ENCODE measurements at regions not wholly inside any gene's neighbourhood (a gene's known extent, or its start where the extent isn't known, plus 50 kb on each side); places are given as distances from the start of the nearest gene placed in this dataset.

GRCh38 chr10:120396228-120396627 lies 60.8 kb upstream of the PLPP4 start:
- Mint-ChIP-seq H3K4me3 (no peak overlapping the region), H3K27ac (no peak overlapping the region), H3K9me3 (ENCODE audit: insufficient read depth) (no peaks in the 10 kb centered on the region), H3K27me3 (peaks cover 19% of the 10 kb centered on the region), H3K4me1 (no peaks in the 10 kb centered on the region)
- Histone ChIP-seq H2AFZ (ENCODE audit: insufficient read depth, low read depth, low read length, poor library complexity, severe bottlenecking) (no peak overlapping the region), H3K4me3 (ENCODE audit: control extremely low read depth in 1 of 5, extremely low read depth in 1 of 5, insufficient read depth in 1 of 5, low read depth in 2 of 5, low read length in 4 of 5) (no peak overlapping the region), H3K4me1 (ENCODE audit: control insufficient read depth in 2 of 2, insufficient read depth in 2 of 2, low read length in 2 of 2) (no peaks in the 10 kb centered on the region), H3K79me2 (ENCODE audit: control insufficient read depth, insufficient read depth, low read length) (no peaks in the 10 kb centered on the region), H3K9me3 (ENCODE audit: control extremely low read depth in 1 of 3, control insufficient read depth in 2 of 3, insufficient read depth in 1 of 3, low read length in 2 of 3) (no peaks in the 10 kb centered on the region), H4K20me1 (ENCODE audit: control insufficient read depth, insufficient read depth, low read length, poor library complexity, severe bottlenecking) (no peaks in the 10 kb centered on the region), H3K27ac (ENCODE audit: low read length in 2 of 2) (no peak overlapping the region), H3K9ac (ENCODE audit: low read length) (no peak overlapping the region), H3K4me2 (replicated peaks; ENCODE audit: low read depth, low read length, poor library complexity, severe bottlenecking) (no peak overlapping the region), H3K36me3 (replicated peaks in 1 of 2; ENCODE audit: control extremely low read depth in 1 of 2, control insufficient read depth in 1 of 2, extremely low read depth in 1 of 2, insufficient read depth in 2 of 2, low read length in 1 of 2) (no peaks in the 10 kb centered on the region), H3K27me3 (replicated peaks in 1 of 4; ENCODE audit: control extremely low read depth in 1 of 4, control insufficient read depth in 3 of 4, insufficient read depth in 4 of 4, low read length in 3 of 4) (no peaks in the 10 kb centered on the region)
- intact Hi-C loops (cut with micrococcal nuclease) = no loop called here
- CTCF ChIA-PET = no interaction called here
- POLR2A ChIA-PET = no interaction called here
- WGBS (ENCODE audit: insufficient coverage) = 94% methylated on average over 5 of the region's 6 CpGs
- TF ChIP-seq CTCF (IDR thresholded peaks at IDR 0.05) (no peak), EZH2 (IDR thresholded peaks at IDR 0.05; ENCODE audit: borderline replicate concordance, insufficient read depth, low read depth, low read length, poor library complexity, severe bottlenecking) (no peak)
- ATAC-seq (ENCODE audit: low read depth) (no peak), DNase-seq (no peak)

GRCh38 chr10:120398180-120398579 lies 58.8 kb upstream of the PLPP4 start:
- no peak overlapping the region for H3K9ac ChIP-seq (ENCODE audit: low read length)
- no peaks in the 10 kb centered on the region for H3K36me3 ChIP-seq (replicated peaks in 1 of 2; ENCODE audit: control extremely low read depth in 1 of 2, control insufficient read depth in 1 of 2, extremely low read depth in 1 of 2, insufficient read depth in 2 of 2, low read length in 1 of 2)
- ChIA-PET POLR2A (no interaction called here), CTCF (no interaction called here)
- Mint-ChIP-seq H3K4me3 (no peak overlapping the region), H3K9me3 (ENCODE audit: insufficient read depth) (no peaks in the 10 kb centered on the region), H3K4me1 (no peaks in the 10 kb centered on the region), H3K27me3 (peaks cover 14% of the 10 kb centered on the region), H3K27ac (no peak overlapping the region)
- no peaks in the 10 kb centered on the region for H4K20me1 ChIP-seq (ENCODE audit: control insufficient read depth, insufficient read depth, low read length, poor library complexity, severe bottlenecking)
- no peak overlapping the region for H2AFZ ChIP-seq (ENCODE audit: insufficient read depth, low read depth, low read length, poor library complexity, severe bottlenecking)
- no peaks in the 10 kb centered on the region for H3K9me3 ChIP-seq (ENCODE audit: control extremely low read depth in 1 of 3, control insufficient read depth in 2 of 3, insufficient read depth in 1 of 3, low read length in 2 of 3)
- DNase-seq (no peak), ATAC-seq (ENCODE audit: low read depth) (no peak)
- H3K4me3 ChIP-seq (ENCODE audit: control extremely low read depth in 1 of 5, extremely low read depth in 1 of 5, insufficient read depth in 1 of 5, low read depth in 2 of 5, low read length in 4 of 5) = no peak overlapping the region
- no peaks in the 10 kb centered on the region for H3K79me2 ChIP-seq (ENCODE audit: control insufficient read depth, insufficient read depth, low read length)
- H3K27me3 ChIP-seq (replicated peaks in 1 of 4; ENCODE audit: control extremely low read depth in 1 of 4, control insufficient read depth in 3 of 4, insufficient read depth in 4 of 4, low read length in 3 of 4) = no peaks in the 10 kb centered on the region
- no peak overlapping the region for H3K27ac ChIP-seq (ENCODE audit: low read length in 2 of 2)
- TF ChIP-seq CTCF (IDR thresholded peaks at IDR 0.05) = no peak
- TF ChIP-seq EZH2 (IDR thresholded peaks at IDR 0.05; ENCODE audit: borderline replicate concordance, insufficient read depth, low read depth, low read length, poor library complexity, severe bottlenecking) = no peak
- H3K4me2 ChIP-seq (replicated peaks; ENCODE audit: low read depth, low read length, poor library complexity, severe bottlenecking) = no peak overlapping the region
- intact Hi-C loops (cut with micrococcal nuclease) = no loop called here
- H3K4me1 ChIP-seq (ENCODE audit: control insufficient read depth in 2 of 2, insufficient read depth in 2 of 2, low read length in 2 of 2) = no peaks in the 10 kb centered on the region
- no CpG with 5 or more reads among the region's 4 CpGs for WGBS (ENCODE audit: insufficient coverage)
